ENCODE measurements at regions not wholly inside any gene's neighbourhood (a gene's known extent, or its start where the extent isn't known, plus 50 kb on each side); places are given as distances from the start of the nearest gene placed in this dataset.

- TF ChIP-seq YY1 (IDR thresholded peaks at IDR 0.05; ENCODE audit: low read depth) = no peak
- no peak for TF ChIP-seq CEBPB (IDR thresholded peaks at IDR 0.05)
- TF ChIP-seq FOXM1 (IDR thresholded peaks at IDR 0.05; ENCODE audit: borderline replicate concordance, low read depth) = no peak
- no peak for TF ChIP-seq RAD21 (IDR thresholded peaks at IDR 0.05; ENCODE audit: low read depth)
- no peak for TF ChIP-seq TCF12 (IDR thresholded peaks at IDR 0.05; ENCODE audit: low read depth)
- no peak for TF ChIP-seq EP300 (IDR thresholded peaks at IDR 0.05; ENCODE audit: borderline replicate concordance)
Observed at GRCh38 chr11:129613071-129613470, 202.6 kb upstream of the TMEM45B start.

- TF ChIP-seq MAX (IDR thresholded peaks at IDR 0.05) (no peak), NFIC (IDR thresholded peaks at IDR 0.05) (no peak), EP300 (IDR thresholded peaks at IDR 0.05; ENCODE audit: borderline replicate concordance) (no peak), CEBPB (IDR thresholded peaks at IDR 0.05) (no peak), FOXM1 (IDR thresholded peaks at IDR 0.05; ENCODE audit: borderline replicate concordance, low read depth) (no peak), ZBTB7A (IDR thresholded peaks at IDR 0.05; ENCODE audit: low read depth) (no peak), YY1 (IDR thresholded peaks at IDR 0.05; ENCODE audit: low read depth) (no peak), TAF1 (IDR thresholded peaks at IDR 0.05; ENCODE audit: low read depth) (no peak), TCF12 (IDR thresholded peaks at IDR 0.05; ENCODE audit: low read depth) (no peak), CREB1 (IDR thresholded peaks at IDR 0.05; ENCODE audit: low read depth) (no peak), EGR1 (IDR thresholded peaks at IDR 0.05) (no peak), RAD21 (IDR thresholded peaks at IDR 0.05; ENCODE audit: low read depth) (no peak)
- TF ChIP-seq, protein P1, sequence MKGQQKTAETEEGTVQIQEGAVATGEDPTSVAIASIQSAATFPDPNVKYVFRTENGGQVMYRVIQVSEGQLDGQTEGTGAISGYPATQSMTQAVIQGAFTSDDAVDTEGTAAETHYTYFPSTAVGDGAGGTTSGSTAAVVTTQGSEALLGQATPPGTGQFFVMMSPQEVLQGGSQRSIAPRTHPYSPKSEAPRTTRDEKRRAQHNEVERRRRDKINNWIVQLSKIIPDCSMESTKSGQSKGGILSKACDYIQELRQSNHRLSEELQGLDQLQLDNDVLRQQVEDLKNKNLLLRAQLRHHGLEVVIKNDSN (IDR thresholded peaks at IDR 0.05) = no peak
- TF ChIP-seq, protein P2, sequence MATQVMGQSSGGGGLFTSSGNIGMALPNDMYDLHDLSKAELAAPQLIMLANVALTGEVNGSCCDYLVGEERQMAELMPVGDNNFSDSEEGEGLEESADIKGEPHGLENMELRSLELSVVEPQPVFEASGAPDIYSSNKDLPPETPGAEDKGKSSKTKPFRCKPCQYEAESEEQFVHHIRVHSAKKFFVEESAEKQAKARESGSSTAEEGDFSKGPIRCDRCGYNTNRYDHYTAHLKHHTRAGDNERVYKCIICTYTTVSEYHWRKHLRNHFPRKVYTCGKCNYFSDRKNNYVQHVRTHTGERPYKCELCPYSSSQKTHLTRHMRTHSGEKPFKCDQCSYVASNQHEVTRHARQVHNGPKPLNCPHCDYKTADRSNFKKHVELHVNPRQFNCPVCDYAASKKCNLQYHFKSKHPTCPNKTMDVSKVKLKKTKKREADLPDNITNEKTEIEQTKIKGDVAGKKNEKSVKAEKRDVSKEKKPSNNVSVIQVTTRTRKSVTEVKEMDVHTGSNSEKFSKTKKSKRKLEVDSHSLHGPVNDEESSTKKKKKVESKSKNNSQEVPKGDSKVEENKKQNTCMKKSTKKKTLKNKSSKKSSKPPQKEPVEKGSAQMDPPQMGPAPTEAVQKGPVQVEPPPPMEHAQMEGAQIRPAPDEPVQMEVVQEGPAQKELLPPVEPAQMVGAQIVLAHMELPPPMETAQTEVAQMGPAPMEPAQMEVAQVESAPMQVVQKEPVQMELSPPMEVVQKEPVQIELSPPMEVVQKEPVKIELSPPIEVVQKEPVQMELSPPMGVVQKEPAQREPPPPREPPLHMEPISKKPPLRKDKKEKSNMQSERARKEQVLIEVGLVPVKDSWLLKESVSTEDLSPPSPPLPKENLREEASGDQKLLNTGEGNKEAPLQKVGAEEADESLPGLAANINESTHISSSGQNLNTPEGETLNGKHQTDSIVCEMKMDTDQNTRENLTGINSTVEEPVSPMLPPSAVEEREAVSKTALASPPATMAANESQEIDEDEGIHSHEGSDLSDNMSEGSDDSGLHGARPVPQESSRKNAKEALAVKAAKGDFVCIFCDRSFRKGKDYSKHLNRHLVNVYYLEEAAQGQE (IDR thresholded peaks at IDR 0.05; ENCODE audit: low read depth) = no peak
Observed at GRCh38 chr11:129614256-129614944, 201.2 kb upstream of the TMEM45B start.

GRCh38 chr11:129618046-129618569 is 197.5 kb upstream of the TMEM45B start:
- no peak for TF ChIP-seq CREB1 (IDR thresholded peaks at IDR 0.05; ENCODE audit: low read depth)
- no peak for TF ChIP-seq TCF12 (IDR thresholded peaks at IDR 0.05; ENCODE audit: low read depth)
- no peak for TF ChIP-seq EGR1 (IDR thresholded peaks at IDR 0.05)
- no peak for TF ChIP-seq EP300 (IDR thresholded peaks at IDR 0.05; ENCODE audit: borderline replicate concordance)
- TF ChIP-seq ZBTB7A (IDR thresholded peaks at IDR 0.05; ENCODE audit: low read depth) = no peak
- no peak for TF ChIP-seq TAF1 (IDR thresholded peaks at IDR 0.05; ENCODE audit: low read depth)
- no peak for TF ChIP-seq TEAD4 (IDR thresholded peaks at IDR 0.05)
- no peak for TF ChIP-seq CEBPB (IDR thresholded peaks at IDR 0.05)
- no peak for TF ChIP-seq RAD21 (IDR thresholded peaks at IDR 0.05; ENCODE audit: low read depth)
- no peak for TF ChIP-seq MAX (IDR thresholded peaks at IDR 0.05)
- TF ChIP-seq, protein P2 (IDR thresholded peaks at IDR 0.05; ENCODE audit: low read depth) = no peak

DNA sequence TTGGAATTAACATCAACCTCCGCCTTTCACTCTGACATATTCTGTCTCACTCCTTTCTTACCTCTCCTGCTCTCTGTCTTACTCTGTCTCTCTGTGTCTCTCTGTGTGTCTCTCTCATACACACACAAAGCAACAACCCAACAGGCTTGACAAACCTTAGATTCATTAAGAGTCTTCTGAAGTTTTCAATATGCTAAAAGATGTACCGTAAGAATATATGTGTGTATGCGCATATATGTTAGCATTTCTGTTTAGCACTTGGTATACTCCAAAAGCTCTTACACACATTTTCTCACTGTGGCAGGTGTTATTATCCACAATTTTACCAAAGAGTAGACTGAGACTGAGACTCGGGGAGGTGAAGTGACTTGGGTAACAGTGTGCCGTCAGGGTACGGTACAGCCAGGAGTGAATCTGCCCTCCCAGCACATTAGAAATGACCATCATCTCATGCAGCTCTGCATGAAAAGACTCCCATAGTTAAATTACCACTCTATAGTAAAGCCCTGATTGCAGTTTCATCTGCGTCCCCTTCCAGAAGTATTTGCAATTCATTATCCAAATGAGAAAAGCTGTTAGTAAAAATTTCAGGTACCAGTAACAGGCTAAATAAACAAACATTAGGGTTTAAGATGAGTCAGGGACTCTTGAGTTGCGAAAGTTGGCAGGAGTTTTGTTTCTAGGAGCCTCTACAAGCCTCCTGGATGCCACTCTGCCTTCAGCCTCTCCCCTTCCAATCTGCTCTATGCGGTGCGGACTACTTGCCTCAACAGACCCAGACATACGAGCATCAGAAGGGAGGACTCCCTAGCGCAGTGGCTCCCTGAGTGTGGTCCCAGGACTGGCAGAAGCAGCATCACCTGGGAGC is 195.2 kb upstream of the TMEM45B start:
- no peak for TF ChIP-seq MAX (IDR thresholded peaks at IDR 0.05)
- no peak for TF ChIP-seq FOXM1 (IDR thresholded peaks at IDR 0.05; ENCODE audit: borderline replicate concordance, low read depth)
- no peak for TF ChIP-seq NFIC (IDR thresholded peaks at IDR 0.05)
- TF ChIP-seq TAF1 (IDR thresholded peaks at IDR 0.05; ENCODE audit: low read depth) = no peak
- no peak for TF ChIP-seq ZBTB7A (IDR thresholded peaks at IDR 0.05; ENCODE audit: low read depth)
- TF ChIP-seq EGR1 (IDR thresholded peaks at IDR 0.05) = no peak

GRCh38 chr11:129625930-129626329 is 189.7 kb upstream of the TMEM45B start:
- no peak for TF ChIP-seq TCF12 (IDR thresholded peaks at IDR 0.05; ENCODE audit: low read depth)

- TF ChIP-seq, protein P2 (IDR thresholded peaks at IDR 0.05; ENCODE audit: low read depth) = no peak
- no peak for TF ChIP-seq RAD21 (IDR thresholded peaks at IDR 0.05; ENCODE audit: low read depth)
- TF ChIP-seq CEBPB (IDR thresholded peaks at IDR 0.05) = no peak
- no peak for TF ChIP-seq CREB1 (IDR thresholded peaks at IDR 0.05; ENCODE audit: low read depth)
Observed at GRCh38 chr11:129631201-129631600, 184.4 kb upstream of the TMEM45B start.

All from Ishikawa (cell line).